H1 (cell line): ENCODE measurements at regions not wholly inside any gene's neighbourhood (a gene's known extent, or its start where the extent isn't known, plus 50 kb on each side); places are given as distances from the start of the nearest gene placed in this dataset.

Source experiments
- CTCF ChIP-seq, 3 experiments: IDR thresholded peaks; 1 replicate in 2 of 3; 2 replicates in 1 of 3; pipeline versions ENCODE4 v1.5.1 to v1.6.1; 2011; ENCODE audit warnings: low read length in 3 of 3, mild to moderate bottlenecking in 3 of 3, inconsistent platforms in 2 of 3, low read depth in 1 of 3, moderate library complexity in 1 of 3; ENCODE audit not compliant: insufficient read depth in 1 of 3; ENCODE audit errors: control extremely low read depth in 1 of 3
- EP300 ChIP-seq, 2 experiments: IDR thresholded peaks; 1 replicate in 1 of 2; 2 replicates in 1 of 2; pipeline ENCODE4 v1.6.1; 2011 to 2012; ENCODE audit warnings: low read depth in 2 of 2, low read length in 2 of 2, mild to moderate bottlenecking in 2 of 2, borderline replicate concordance in 1 of 2, inconsistent platforms in 1 of 2, moderate library complexity in 1 of 2
- USF2 ChIP-seq: IDR thresholded peaks from 2 replicates; pipeline ENCODE4 v1.6.1; 2011; ENCODE audit warnings: low read length, improper control_type of control experiment
- YY1 ChIP-seq: IDR thresholded peaks from 2 replicates; pipeline ENCODE4 v1.6.1; 2011; ENCODE audit warnings: low read depth, mild to moderate bottlenecking, low read length

GRCh38 chr7:156059369-156059768, 247.1 kb upstream of the SHH start:
- TF ChIP-seq EP300 (IDR thresholded peaks at IDR 0.05; ENCODE audit: borderline replicate concordance in 1 of 2, low read depth in 2 of 2, low read length in 2 of 2) (no peak), CTCF (IDR thresholded peaks at IDR 0.05; ENCODE audit: control extremely low read depth in 1 of 3, insufficient read depth in 1 of 3, low read depth in 1 of 3, low read length in 3 of 3) (no peak), YY1 (no peak), USF2 (no peak)
